ENCODE measurements at regions not wholly inside any gene's neighbourhood (a gene's known extent, or its start where the extent isn't known, plus 50 kb on each side); places are given as distances from the start of the nearest gene placed in this dataset.
"Not testable (repeated sequence)": the region's sequence is repeated elsewhere in the genome, so short reads cannot be mapped to it uniquely, and the experiment has no call there.

DNA sequence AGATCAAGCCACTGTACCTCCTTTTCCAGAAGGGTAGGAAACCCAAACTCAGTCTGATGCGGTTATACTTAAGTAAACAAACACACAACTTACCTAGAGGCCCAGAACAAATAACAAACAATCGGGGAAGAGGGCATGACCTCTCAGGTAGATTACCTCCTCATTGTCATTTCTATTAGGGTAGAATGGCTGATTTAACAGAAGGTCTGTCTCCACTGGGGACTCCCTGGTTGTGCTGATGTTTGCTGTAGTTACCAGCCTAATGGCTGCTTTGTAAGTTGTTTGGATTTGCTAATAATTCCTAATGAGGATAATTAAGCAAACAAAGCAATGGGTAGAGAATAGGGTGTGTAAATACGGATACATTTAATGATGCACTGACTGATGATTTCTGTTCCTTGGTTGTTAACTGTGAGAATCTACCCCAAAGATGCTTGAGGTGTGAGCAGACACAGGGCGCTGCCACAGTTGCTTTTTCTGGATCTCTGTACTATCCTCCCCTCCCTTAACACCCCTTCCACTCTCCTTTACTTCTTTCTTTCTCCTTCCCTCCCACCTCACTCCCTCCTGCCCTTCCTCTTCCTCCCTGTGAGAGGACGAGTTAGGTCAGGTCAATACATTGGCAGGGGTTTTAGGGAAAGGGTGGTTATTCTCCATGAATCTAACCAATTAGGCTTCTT lies 332.0 kb upstream of the FZD8 start:
- H3K27me3 ChIP-seq (ENCODE audit: control insufficient read depth in 1 of 2, insufficient read depth in 2 of 2, low read length in 2 of 2); H3K4me3 ChIP-seq (ENCODE audit: low read depth in 1 of 2, low read length in 2 of 2); H3K4me1 ChIP-seq (ENCODE audit: control insufficient read depth in 1 of 2, insufficient read depth in 2 of 2, low read length in 2 of 2); H3K9me3 ChIP-seq (ENCODE audit: control insufficient read depth in 1 of 2, low read length in 2 of 2); H3K27ac ChIP-seq (ENCODE audit: low read depth, low read length); H3K36me3 ChIP-seq (ENCODE audit: control insufficient read depth in 1 of 2, insufficient read depth in 2 of 2, low read length in 2 of 2); H3K9ac ChIP-seq (ENCODE audit: low read depth in 1 of 2, low read length in 2 of 2): not testable (repeated sequence)

GRCh38 chr10:35972275-35972674 lies 330.2 kb upstream of the FZD8 start:
- Histone ChIP-seq H3K4me1 (ENCODE audit: control insufficient read depth in 1 of 2, insufficient read depth in 2 of 2, low read length in 2 of 2) (no peaks in the 10 kb centered on the region), H3K27me3 (ENCODE audit: control insufficient read depth in 1 of 2, insufficient read depth in 2 of 2, low read length in 2 of 2) (no peaks in the 10 kb centered on the region), H3K27ac (ENCODE audit: low read depth, low read length) (no peak overlapping the region), H3K4me3 (ENCODE audit: low read depth in 1 of 2, low read length in 2 of 2) (no peak overlapping the region), H3K9me3 (ENCODE audit: control insufficient read depth in 1 of 2, low read length in 2 of 2) (peaks cover 0 to 5% of the 10 kb centered on the region in 2 donors), H3K9ac (ENCODE audit: low read depth in 1 of 2, low read length in 2 of 2) (no peak overlapping the region), H3K36me3 (ENCODE audit: control insufficient read depth in 1 of 2, insufficient read depth in 2 of 2, low read length in 2 of 2) (no peaks in the 10 kb centered on the region)

GRCh38 chr10:35971397-35971796 lies 329.3 kb upstream of the FZD8 start:
- Histone ChIP-seq H3K27me3 (ENCODE audit: control insufficient read depth in 1 of 2, insufficient read depth in 2 of 2, low read length in 2 of 2) (no peaks in the 10 kb centered on the region), H3K9me3 (ENCODE audit: control insufficient read depth in 1 of 2, low read length in 2 of 2) (peaks cover 0 to 5% of the 10 kb centered on the region in 2 donors), H3K4me3 (ENCODE audit: low read depth in 1 of 2, low read length in 2 of 2) (no peak overlapping the region), H3K9ac (ENCODE audit: low read depth in 1 of 2, low read length in 2 of 2) (no peak overlapping the region), H3K4me1 (ENCODE audit: control insufficient read depth in 1 of 2, insufficient read depth in 2 of 2, low read length in 2 of 2) (no peaks in the 10 kb centered on the region), H3K27ac (ENCODE audit: low read depth, low read length) (no peak overlapping the region), H3K36me3 (ENCODE audit: control insufficient read depth in 1 of 2, insufficient read depth in 2 of 2, low read length in 2 of 2) (no peaks in the 10 kb centered on the region)

DNA sequence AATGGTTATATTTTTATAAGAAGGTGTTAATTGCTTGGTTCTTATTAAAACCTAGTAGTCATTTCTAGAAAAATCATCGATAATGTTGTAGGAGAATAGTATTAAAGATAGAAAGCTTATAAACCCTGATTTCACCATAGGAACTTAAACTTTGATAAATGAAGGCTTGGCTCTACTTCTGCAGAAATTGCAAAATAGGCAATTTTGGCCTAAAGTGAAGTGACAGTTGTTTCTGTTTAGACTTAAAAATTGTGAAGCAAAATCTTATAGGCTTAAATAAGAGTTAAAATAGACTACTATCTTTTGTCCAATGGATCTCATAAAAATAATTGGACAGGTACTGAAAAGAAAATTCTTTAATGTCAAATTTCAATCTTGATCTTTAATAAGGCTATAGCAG lies 321.6 kb upstream of the FZD8 start:
- no peaks in the 10 kb centered on the region for H3K36me3 ChIP-seq (ENCODE audit: control insufficient read depth in 1 of 2, insufficient read depth in 2 of 2, low read length in 2 of 2)
- H3K9me3 ChIP-seq (ENCODE audit: control insufficient read depth in 1 of 2, low read length in 2 of 2): peaks cover 0 to 2% of the 10 kb centered on the region in 2 donors
- H3K4me3 ChIP-seq (ENCODE audit: low read depth in 1 of 2, low read length in 2 of 2): no peak overlapping the region
- no peak overlapping the region for H3K27ac ChIP-seq (ENCODE audit: low read depth, low read length)
- no peak overlapping the region for H3K9ac ChIP-seq (ENCODE audit: low read depth in 1 of 2, low read length in 2 of 2)
- no peaks in the 10 kb centered on the region for H3K4me1 ChIP-seq (ENCODE audit: control insufficient read depth in 1 of 2, insufficient read depth in 2 of 2, low read length in 2 of 2)
- H3K27me3 ChIP-seq (ENCODE audit: control insufficient read depth in 1 of 2, insufficient read depth in 2 of 2, low read length in 2 of 2): no peaks in the 10 kb centered on the region

DNA sequence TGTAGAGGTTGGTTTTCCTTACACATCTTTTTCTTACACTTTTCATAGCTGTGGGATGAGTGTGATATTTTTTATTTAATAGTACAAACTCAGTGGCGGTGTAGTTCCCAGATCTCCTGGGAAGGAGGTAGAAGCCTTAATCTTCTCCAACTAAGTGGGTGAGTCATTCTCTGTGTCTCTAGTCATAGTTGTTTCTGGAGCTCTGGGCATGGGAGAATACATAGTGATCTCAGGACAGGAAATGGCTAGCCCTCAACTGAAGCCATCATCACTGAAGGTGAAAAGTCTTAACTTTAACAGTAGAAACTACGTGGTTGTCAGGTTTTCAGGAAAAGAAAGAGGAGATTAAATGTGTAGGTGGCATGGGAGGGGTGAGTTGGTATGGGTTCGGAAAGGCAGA lies 319.4 kb upstream of the FZD8 start:
- Histone ChIP-seq H3K9me3 (ENCODE audit: control insufficient read depth in 1 of 2, low read length in 2 of 2) (peaks cover 0 to 2% of the 10 kb centered on the region in 2 donors), H3K9ac (ENCODE audit: low read depth in 1 of 2, low read length in 2 of 2) (no peak overlapping the region), H3K27me3 (ENCODE audit: control insufficient read depth in 1 of 2, insufficient read depth in 2 of 2, low read length in 2 of 2) (no peaks in the 10 kb centered on the region), H3K4me3 (ENCODE audit: low read depth in 1 of 2, low read length in 2 of 2) (no peak overlapping the region), H3K27ac (ENCODE audit: low read depth, low read length) (no peak overlapping the region), H3K4me1 (ENCODE audit: control insufficient read depth in 1 of 2, insufficient read depth in 2 of 2, low read length in 2 of 2) (no peaks in the 10 kb centered on the region), H3K36me3 (ENCODE audit: control insufficient read depth in 1 of 2, insufficient read depth in 2 of 2, low read length in 2 of 2) (no peaks in the 10 kb centered on the region)

GRCh38 chr10:35959252-35959651 lies 317.2 kb upstream of the FZD8 start:
- Histone ChIP-seq H3K4me3 (ENCODE audit: low read depth in 1 of 2, low read length in 2 of 2) (no peak overlapping the region), H3K36me3 (ENCODE audit: control insufficient read depth in 1 of 2, insufficient read depth in 2 of 2, low read length in 2 of 2) (no peaks in the 10 kb centered on the region), H3K4me1 (ENCODE audit: control insufficient read depth in 1 of 2, insufficient read depth in 2 of 2, low read length in 2 of 2) (no peaks in the 10 kb centered on the region), H3K27ac (ENCODE audit: low read depth, low read length) (no peak overlapping the region), H3K27me3 (ENCODE audit: control insufficient read depth in 1 of 2, insufficient read depth in 2 of 2, low read length in 2 of 2) (no peaks in the 10 kb centered on the region), H3K9ac (ENCODE audit: low read depth in 1 of 2, low read length in 2 of 2) (no peak overlapping the region), H3K9me3 (ENCODE audit: control insufficient read depth in 1 of 2, low read length in 2 of 2) (peaks cover 0 to 2% of the 10 kb centered on the region in 2 donors)

DNA sequence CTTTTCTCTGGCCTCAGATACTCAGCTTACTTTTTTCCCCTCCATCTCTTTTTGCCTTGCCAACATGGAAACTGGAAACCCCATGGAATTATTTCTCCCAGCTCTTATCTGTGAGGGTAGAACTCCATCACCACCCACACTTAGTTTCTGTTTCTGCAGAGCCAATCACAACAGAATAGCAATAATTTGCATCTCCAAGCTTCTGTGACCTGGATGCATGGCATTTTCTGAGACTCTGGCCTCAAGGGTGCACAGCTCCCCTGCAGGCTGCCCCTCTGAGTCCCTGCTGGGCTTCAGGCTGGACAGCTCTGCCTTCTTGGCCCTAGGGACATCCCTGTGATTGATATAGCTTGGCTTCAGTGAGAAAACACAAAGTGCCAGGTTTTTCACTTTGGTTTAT lies 316.5 kb upstream of the FZD8 start:
- H3K9ac ChIP-seq (ENCODE audit: low read depth in 1 of 2, low read length in 2 of 2); H3K27ac ChIP-seq (ENCODE audit: low read depth, low read length); H3K9me3 ChIP-seq (ENCODE audit: control insufficient read depth in 1 of 2, low read length in 2 of 2); H3K4me1 ChIP-seq (ENCODE audit: control insufficient read depth in 1 of 2, insufficient read depth in 2 of 2, low read length in 2 of 2); H3K36me3 ChIP-seq (ENCODE audit: control insufficient read depth in 1 of 2, insufficient read depth in 2 of 2, low read length in 2 of 2); H3K4me3 ChIP-seq (ENCODE audit: low read depth in 1 of 2, low read length in 2 of 2); H3K27me3 ChIP-seq (ENCODE audit: control insufficient read depth in 1 of 2, insufficient read depth in 2 of 2, low read length in 2 of 2): not testable (repeated sequence)

DNA sequence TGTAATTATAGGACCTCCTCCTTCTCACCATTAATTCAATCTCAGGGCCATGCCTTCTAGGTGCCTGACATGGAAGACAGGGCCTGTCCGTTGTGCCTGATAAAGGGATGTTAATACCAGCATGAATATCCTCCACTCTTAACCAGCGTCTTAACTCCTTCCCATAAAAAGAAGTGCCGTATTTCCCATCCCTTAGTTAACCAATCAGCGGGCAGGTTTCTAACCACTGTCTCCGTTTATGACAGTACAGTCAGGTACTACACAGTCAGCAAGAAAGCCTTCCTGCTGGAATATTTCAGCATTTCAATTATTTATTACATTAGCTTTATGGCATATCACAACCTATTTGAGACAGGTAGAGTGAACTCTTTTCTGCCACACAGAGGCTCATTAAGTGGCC lies 308.6 kb upstream of the FZD8 start:
- no peaks in the 10 kb centered on the region for H3K4me1 ChIP-seq (ENCODE audit: control insufficient read depth in 1 of 2, insufficient read depth in 2 of 2, low read length in 2 of 2)
- H3K27me3 ChIP-seq (ENCODE audit: control insufficient read depth in 1 of 2, insufficient read depth in 2 of 2, low read length in 2 of 2): no peaks in the 10 kb centered on the region
- no peak overlapping the region for H3K4me3 ChIP-seq (ENCODE audit: low read depth in 1 of 2, low read length in 2 of 2)
- no peaks in the 10 kb centered on the region for H3K9me3 ChIP-seq (ENCODE audit: control insufficient read depth in 1 of 2, low read length in 2 of 2)
- H3K9ac ChIP-seq (ENCODE audit: low read depth in 1 of 2, low read length in 2 of 2): no peak overlapping the region
- H3K36me3 ChIP-seq (ENCODE audit: control insufficient read depth in 1 of 2, insufficient read depth in 2 of 2, low read length in 2 of 2): no peaks in the 10 kb centered on the region
- H3K27ac ChIP-seq (ENCODE audit: low read depth, low read length): no peak overlapping the region

GRCh38 chr10:35950226-35950625 lies 308.1 kb upstream of the FZD8 start:
- Histone ChIP-seq H3K4me3 (ENCODE audit: low read depth in 1 of 2, low read length in 2 of 2) (no peak overlapping the region), H3K9me3 (ENCODE audit: control insufficient read depth in 1 of 2, low read length in 2 of 2) (no peaks in the 10 kb centered on the region), H3K36me3 (ENCODE audit: control insufficient read depth in 1 of 2, insufficient read depth in 2 of 2, low read length in 2 of 2) (no peaks in the 10 kb centered on the region), H3K27me3 (ENCODE audit: control insufficient read depth in 1 of 2, insufficient read depth in 2 of 2, low read length in 2 of 2) (no peaks in the 10 kb centered on the region), H3K4me1 (ENCODE audit: control insufficient read depth in 1 of 2, insufficient read depth in 2 of 2, low read length in 2 of 2) (no peaks in the 10 kb centered on the region), H3K27ac (ENCODE audit: low read depth, low read length) (no peak overlapping the region), H3K9ac (ENCODE audit: low read depth in 1 of 2, low read length in 2 of 2) (no peak overlapping the region)

DNA sequence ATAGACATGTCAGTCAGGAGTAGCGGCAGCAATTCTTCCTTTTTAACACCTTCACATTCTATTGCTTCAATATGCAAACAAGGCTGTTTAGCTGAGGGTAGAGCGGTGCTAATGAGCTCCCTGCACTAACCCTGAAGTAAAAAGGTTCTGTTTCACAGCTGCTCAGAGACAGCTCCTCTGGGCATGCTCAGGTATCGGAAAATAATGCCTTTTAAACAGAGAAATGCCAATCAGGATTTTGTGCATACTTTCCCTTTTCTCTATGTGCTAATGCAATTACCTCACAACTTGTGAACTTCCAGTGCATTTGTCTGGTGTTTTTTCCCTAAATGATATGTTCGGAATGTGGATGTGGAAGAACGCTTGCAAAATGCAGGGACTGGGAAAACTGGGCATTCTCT lies 307.7 kb upstream of the FZD8 start:
- no peaks in the 10 kb centered on the region for H3K27me3 ChIP-seq (ENCODE audit: control insufficient read depth in 1 of 2, insufficient read depth in 2 of 2, low read length in 2 of 2)
- H3K4me3 ChIP-seq (ENCODE audit: low read depth in 1 of 2, low read length in 2 of 2): no peak overlapping the region
- no peak overlapping the region for H3K27ac ChIP-seq (ENCODE audit: low read depth, low read length)
- no peaks in the 10 kb centered on the region for H3K9me3 ChIP-seq (ENCODE audit: control insufficient read depth in 1 of 2, low read length in 2 of 2)
- no peaks in the 10 kb centered on the region for H3K36me3 ChIP-seq (ENCODE audit: control insufficient read depth in 1 of 2, insufficient read depth in 2 of 2, low read length in 2 of 2)
- H3K4me1 ChIP-seq (ENCODE audit: control insufficient read depth in 1 of 2, insufficient read depth in 2 of 2, low read length in 2 of 2): no peaks in the 10 kb centered on the region
- H3K9ac ChIP-seq (ENCODE audit: low read depth in 1 of 2, low read length in 2 of 2): no peak overlapping the region

DNA sequence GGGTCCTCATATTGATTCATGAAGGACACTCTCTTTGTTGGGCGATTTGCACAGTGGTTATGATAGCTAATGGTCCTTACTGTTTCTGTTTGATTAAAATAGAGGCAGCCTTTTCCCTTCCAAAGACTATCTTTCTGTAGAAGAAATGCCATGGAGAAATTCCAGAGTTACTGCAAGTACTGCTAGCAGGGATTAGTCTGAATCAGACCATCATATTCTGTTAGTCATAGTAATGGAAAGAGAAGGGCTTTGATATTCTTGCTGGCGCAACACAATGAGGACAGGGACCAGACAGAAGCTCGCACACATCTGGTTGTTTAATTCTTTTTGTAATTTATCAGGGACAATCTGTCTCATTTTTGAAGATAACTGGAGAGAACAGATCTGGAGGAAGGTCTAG lies 304.5 kb upstream of the FZD8 start:
- Histone ChIP-seq H3K27me3 (ENCODE audit: control insufficient read depth in 1 of 2, insufficient read depth in 2 of 2, low read length in 2 of 2) (no peaks in the 10 kb centered on the region), H3K36me3 (ENCODE audit: control insufficient read depth in 1 of 2, insufficient read depth in 2 of 2, low read length in 2 of 2) (no peaks in the 10 kb centered on the region), H3K9ac (ENCODE audit: low read depth in 1 of 2, low read length in 2 of 2) (no peak overlapping the region), H3K4me3 (ENCODE audit: low read depth in 1 of 2, low read length in 2 of 2) (no peak overlapping the region), H3K9me3 (ENCODE audit: control insufficient read depth in 1 of 2, low read length in 2 of 2) (no peaks in the 10 kb centered on the region), H3K27ac (ENCODE audit: low read depth, low read length) (no peak overlapping the region), H3K4me1 (ENCODE audit: control insufficient read depth in 1 of 2, insufficient read depth in 2 of 2, low read length in 2 of 2) (no peaks in the 10 kb centered on the region)
